ENCODE measurements at regions not wholly inside any gene's neighbourhood (a gene's known extent, or its start where the extent isn't known, plus 50 kb on each side); places are given as distances from the start of the nearest gene placed in this dataset.

- DNase-seq: no peak
Measured at GRCh38 chr16:5865236-5865635, 767.6 kb upstream of the EEF2KMT start.

GRCh38 chr16:5863071-5863606 lies 765.5 kb upstream of the EEF2KMT start:
- DNase-seq: no peak

- DNase-seq: no peak
Measured at GRCh38 chr16:5862103-5862840, 764.7 kb upstream of the EEF2KMT start.

GRCh38 chr16:5861241-5861640 lies 763.6 kb upstream of the EEF2KMT start:
- DNase-seq: no peak

GRCh38 chr16:5858180-5858579 lies 760.6 kb upstream of the EEF2KMT start:
- DNase-seq: no peak

GRCh38 chr16:5854027-5854426 lies 756.4 kb upstream of the EEF2KMT start:
- DNase-seq: no peak

- DNase-seq: no peak
Measured at GRCh38 chr16:5852151-5852550, 754.6 kb upstream of the EEF2KMT start.

GRCh38 chr16:5851393-5851982 lies 753.9 kb upstream of the EEF2KMT start:
- DNase-seq: no peak

- no peak for DNase-seq
Measured at GRCh38 chr16:5850632-5851392, 753.2 kb upstream of the EEF2KMT start.

GRCh38 chr16:5845046-5845445 lies 747.5 kb upstream of the EEF2KMT start:
- no peak for DNase-seq

- DNase-seq: no peak
Measured at GRCh38 chr16:5841974-5842373, 744.4 kb upstream of the EEF2KMT start.

GRCh38 chr16:5838725-5839124 lies 741.1 kb upstream of the EEF2KMT start:
- DNase-seq: no peak

GRCh38 chr16:5838071-5838470 lies 740.5 kb upstream of the EEF2KMT start:
- no peak for DNase-seq

GRCh38 chr16:5837007-5837670 lies 739.5 kb upstream of the EEF2KMT start:
- DNase-seq: no peak

GRCh38 chr16:5835876-5836275 lies 738.3 kb upstream of the EEF2KMT start:
- no peak for DNase-seq

GRCh38 chr16:5826332-5826731 lies 728.7 kb upstream of the EEF2KMT start:
- no peak for DNase-seq

- no peak for DNase-seq
Measured at GRCh38 chr16:5820472-5820871, 722.9 kb upstream of the EEF2KMT start.

- DNase-seq: no peak
Measured at GRCh38 chr16:5815570-5816237, 718.1 kb upstream of the EEF2KMT start.

GRCh38 chr16:5801396-5801795 lies 703.8 kb upstream of the EEF2KMT start:
- no peak for DNase-seq

- no peak for DNase-seq
Measured at GRCh38 chr16:5793556-5793955, 696.0 kb upstream of the EEF2KMT start.

- no peak for DNase-seq
Measured at GRCh38 chr16:5791011-5791657, 693.5 kb upstream of the EEF2KMT start.

GRCh38 chr16:5790512-5790911 lies 692.9 kb upstream of the EEF2KMT start:
- DNase-seq: no peak

Measured in activated effector memory CD4-positive, alpha-beta T cell treated with anti-CD3 and anti-CD28 coated beads, Interleukin-2, amount 50 U/mL, for 16 hours (primary cell).